IMR-90 (cell line): ENCODE measurements at regions not wholly inside any gene's neighbourhood (a gene's known extent, or its start where the extent isn't known, plus 50 kb on each side); places are given as distances from the start of the nearest gene placed in this dataset.

Experiments
- ATAC-seq: fragments of 200-7000 bp; cut with Tn5 transposase; 2 replicates; pipeline ENCODE4 v1.9.1; 2020; ENCODE audit warnings: low read depth, mild to moderate bottlenecking, moderate library complexity
- BruUV-seq: library from RNA; stranded (reverse); fragments of 400-500 nt; replicated peaks from 2 replicates; lab custom pipeline; 2021; lab: Mats Ljungman, UMichigan
- CTCF ChIA-PET: fragments of 300-600 bp; formaldehyde crosslinking; extraction: SDS; loops from one replicate; lab custom pipeline; 2021; ENCODE audit warnings: antibody characterized with exemption; lab: Yijun Ruan, JAX
- POLR2A ChIA-PET: fragments of 300-600 bp; sonication (Branson Sonifier 250); formaldehyde crosslinking; loops from one replicate; lab custom pipeline; 2022; ENCODE audit warnings: antibody characterized with exemption; ENCODE audit not compliant: unreplicated experiment; lab: Charles Lee
- DNase-seq: peaks from one replicate; pipeline ENCODE4 v3.0.0; 2013
- H2AFZ ChIP-seq: replicated peaks from 2 replicates; pipeline ENCODE3; 2013; ENCODE audit warnings: low read length, mild to moderate bottlenecking; ENCODE audit not compliant: poor library complexity
- H2AK5ac ChIP-seq: 2 replicates; pipeline ENCODE4 v1.6.1; 2013; ENCODE audit warnings: low read depth, low read length, inconsistent platforms
- H2AK9ac ChIP-seq: replicated peaks from 2 replicates; pipeline ENCODE3; 2013; ENCODE audit warnings: mild to moderate bottlenecking, low read depth, low read length, moderate library complexity; ENCODE audit not compliant: poor library complexity
- H2BK120ac ChIP-seq: 2 replicates; pipeline ENCODE4 v1.6.1; 2013; ENCODE audit warnings: low read depth, low read length, inconsistent platforms
- H2BK15ac ChIP-seq: 3 replicates; pipeline ENCODE4 v1.6.1; 2013; ENCODE audit warnings: low read depth, low read length, inconsistent platforms
- H2BK20ac ChIP-seq: 2 replicates; pipeline ENCODE4 v1.6.1; 2013; ENCODE audit warnings: low read depth, mild to moderate bottlenecking, inconsistent platforms, low read length, moderate library complexity
- H2BK5ac ChIP-seq: 2 replicates; pipeline ENCODE4 v1.6.1; 2013; ENCODE audit warnings: mild to moderate bottlenecking, low read depth, low read length, inconsistent platforms; ENCODE audit not compliant: poor library complexity, severe bottlenecking
- H3K14ac ChIP-seq: replicated peaks from 2 replicates; pipeline ENCODE4 v1.6.1; 2013; ENCODE audit warnings: low read depth, low read length, inconsistent platforms
- H3K18ac ChIP-seq: 2 replicates; pipeline ENCODE4 v1.6.1; 2013; ENCODE audit warnings: low read depth, low read length, control low read depth
- H3K23ac ChIP-seq: 2 replicates; pipeline ENCODE4 v1.6.1; 2013; ENCODE audit warnings: low read depth, low read length, inconsistent platforms
- H3K27ac ChIP-seq: 2 replicates; pipeline ENCODE4 v1.5.1; 2013; ENCODE audit warnings: mild to moderate bottlenecking, control low read depth, low read length; ENCODE audit not compliant: insufficient read depth
- H3K27me3 ChIP-seq: 2 replicates; pipeline ENCODE4 v1.6.1; 2013; ENCODE audit warnings: low read length; ENCODE audit not compliant: control insufficient read depth, insufficient read depth
- H3K36me3 ChIP-seq: 2 replicates; pipeline ENCODE4 v1.6.1; 2013; ENCODE audit warnings: low read length, mixed read lengths; ENCODE audit not compliant: control insufficient read depth, insufficient read depth
- H3K4ac ChIP-seq: 2 replicates; pipeline ENCODE4 v1.6.1; 2013; ENCODE audit warnings: low read depth, low read length, inconsistent platforms
- H3K4me1 ChIP-seq: 2 replicates; pipeline ENCODE4 v1.6.1; 2013; ENCODE audit warnings: low read length, mixed read lengths; ENCODE audit not compliant: control insufficient read depth, insufficient read depth
- H3K4me2 ChIP-seq: 2 replicates; pipeline ENCODE4 v1.6.1; 2013; ENCODE audit warnings: low read depth, mild to moderate bottlenecking, control low read depth, low read length, moderate library complexity
- H3K4me3 ChIP-seq: 2 replicates; pipeline ENCODE4 v1.5.1; 2013; ENCODE audit warnings: low read depth, mild to moderate bottlenecking, control low read depth, low read length, moderate library complexity; ENCODE audit not compliant: insufficient read depth
- H3K56ac ChIP-seq: 2 replicates; pipeline ENCODE4 v1.6.1; 2013; ENCODE audit warnings: low read length, inconsistent platforms; ENCODE audit not compliant: insufficient read depth; ENCODE audit errors: extremely low read depth
- H3K79me1 ChIP-seq, 2 experiments: 2 replicates each; pipeline ENCODE4 v1.6.1; 2013; ENCODE audit warnings: low read length in 2 of 2, inconsistent platforms in 1 of 2, low read depth in 1 of 2
- H3K9ac ChIP-seq: 2 replicates; pipeline ENCODE4 v1.6.1; 2013; ENCODE audit warnings: low read depth, low read length, control low read depth
- H3K9me1 ChIP-seq: 2 replicates; pipeline ENCODE4 v1.6.1; 2013; ENCODE audit warnings: low read length, inconsistent platforms; ENCODE audit not compliant: insufficient read depth
- H3K9me3 ChIP-seq: 2 replicates; pipeline ENCODE4 v1.6.1; 2013; ENCODE audit warnings: low read length; ENCODE audit not compliant: control insufficient read depth, insufficient read depth
- H4K20me1 ChIP-seq: 2 replicates; pipeline ENCODE4 v1.6.1; 2013; ENCODE audit warnings: low read length, inconsistent platforms; ENCODE audit not compliant: insufficient read depth
- H4K5ac ChIP-seq: 2 replicates; pipeline ENCODE4 v1.6.1; 2013; ENCODE audit warnings: mild to moderate bottlenecking, low read depth, low read length, control low read depth
- H4K8ac ChIP-seq, 2 experiments: 2 replicates each; pipeline ENCODE4 v1.6.1; 2013; ENCODE audit warnings: low read depth in 2 of 2, low read length in 2 of 2, control low read depth in 1 of 2, inconsistent platforms in 1 of 2
- H4K91ac ChIP-seq: 2 replicates; pipeline ENCODE4 v1.6.1; 2013; ENCODE audit warnings: low read depth, low read length, inconsistent platforms; ENCODE audit not compliant: insufficient read depth
- BHLHE40 ChIP-seq: fragments of 150-350 bp; IDR thresholded peaks from 2 replicates; pipeline ENCODE4 v1.6.1; 2016; ENCODE audit warnings: mild to moderate bottlenecking, low read depth, low read length
- CEBPB ChIP-seq: IDR thresholded peaks from 2 replicates; pipeline ENCODE4 v1.6.1; 2012; ENCODE audit warnings: low read depth, low read length, improper control_type of control experiment
- CHD1 ChIP-seq: IDR thresholded peaks from 2 replicates; pipeline ENCODE4 v1.6.1; 2012; ENCODE audit warnings: low read depth, low read length, improper control_type of control experiment
- MAFK ChIP-seq: IDR thresholded peaks from 2 replicates; pipeline ENCODE4 v1.6.1; 2012; ENCODE audit warnings: low read depth, low read length, improper control_type of control experiment
- MAZ ChIP-seq: IDR thresholded peaks from 2 replicates; pipeline ENCODE4 v1.6.1; 2012; ENCODE audit warnings: low read depth, mild to moderate bottlenecking, low read length, improper control_type of control experiment, moderate library complexity, borderline replicate concordance
- NFE2L2 ChIP-seq: fragments of 150-350 bp; IDR thresholded peaks from 2 replicates; pipeline ENCODE4 v1.6.1; 2016; ENCODE audit warnings: low read depth, mild to moderate bottlenecking, low read length
- POLR2A ChIP-seq: IDR thresholded peaks from 2 replicates; pipeline ENCODE4 v1.6.1; 2012; ENCODE audit warnings: mild to moderate bottlenecking, low read depth, low read length
- RAD21 ChIP-seq: IDR thresholded peaks from 2 replicates; pipeline ENCODE4 v1.6.1; 2012; ENCODE audit warnings: low read length, improper control_type of control experiment
- RCOR1 ChIP-seq: IDR thresholded peaks from 2 replicates; pipeline ENCODE4 v1.6.1; 2012; ENCODE audit warnings: mild to moderate bottlenecking, low read length, improper control_type of control experiment; ENCODE audit not compliant: insufficient replicate concordance
- SMC3 ChIP-seq: fragments of 150-350 bp; IDR thresholded peaks from 2 replicates; pipeline ENCODE4 v1.6.1; 2016; ENCODE audit warnings: low read depth, mild to moderate bottlenecking, antibody characterized with exemption, low read length, moderate library complexity
- WGBS, 2 experiments: methylation state at CpG; one replicate each; pipeline versions ENCODE4 v1.1.5 to v1.1.7; 2013; ENCODE audit warnings: missing lambda C conversion rate in 2 of 2; ENCODE audit not compliant: insufficient read length in 1 of 2; ENCODE audit errors: extremely low coverage in 2 of 2; 5-methylcytosine and 5-hydroxymethylcytosine counted together
- dilution Hi-C: fragments of 300-500 bp; cut with HindIII; formaldehyde crosslinking; loops from one replicate; pipeline ENCODE4 v1.14.3; 2018; ENCODE audit warnings: low sequenced_read_pairs; ENCODE audit not compliant: unreplicated experiment
- in situ Hi-C: fragments of 300-500 bp; cut with MboI; formaldehyde crosslinking; loops from 3 replicates; pipeline ENCODE4 v1.14.3; 2019; ENCODE audit warnings: low sequenced_read_pairs, inconsistent platforms, mixed read lengths
- intact Hi-C: fragments of 100-400 bp; cut with micrococcal nuclease; formaldehyde crosslinking; loops from 2 replicates; pipeline ENCODE4 v1.10.0; 2022
- TF ChIP-seq, protein P1 (sequence below): fragments of 150-350 bp; IDR thresholded peaks from 2 replicates; pipeline ENCODE4 v1.6.1; 2017; ENCODE audit warnings: mild to moderate bottlenecking, antibody characterized with exemption, low read length, low read depth
- TF ChIP-seq, protein P2 (sequence below): fragments of 150-350 bp; IDR thresholded peaks from 2 replicates; pipeline ENCODE4 v1.6.1; 2016; ENCODE audit warnings: low read depth, mild to moderate bottlenecking, low read length, moderate library complexity, borderline replicate concordance
- TF ChIP-seq, protein P3 (sequence below): conservative IDR thresholded peaks from 2 replicates; pipeline ENCODE4 v1.5.1; 2012; ENCODE audit warnings: mild to moderate bottlenecking, low read depth, low read length, improper control_type of control experiment

DNA sequence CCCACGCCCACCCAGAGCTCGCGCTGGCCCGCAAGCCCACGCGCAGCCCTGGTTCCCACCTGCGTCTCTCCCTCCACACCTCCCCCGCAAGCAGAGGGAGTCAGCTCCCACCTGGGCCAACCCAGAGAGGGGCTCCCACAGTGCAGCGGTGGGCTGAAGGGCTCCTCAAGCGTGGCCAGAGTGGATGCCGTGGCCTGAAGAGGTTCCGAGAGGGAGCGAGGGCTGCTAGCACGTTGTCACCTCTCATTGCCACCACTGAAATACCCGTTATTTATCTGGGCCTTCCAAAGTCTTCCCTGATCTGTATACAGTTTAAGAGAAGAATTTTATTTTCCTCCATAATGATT, 88.3 kb upstream of the MYLIP start:
- Histone ChIP-seq H3K23ac (no peak overlapping the region), H2BK120ac (no peak overlapping the region), H2BK20ac (no peak overlapping the region), H2AK9ac (no peak overlapping the region), H3K27me3 (no peaks in the 10 kb centered on the region), H3K4ac (no peak overlapping the region), H3K4me3 (no peak overlapping the region), H3K14ac (no peak overlapping the region), H3K18ac (no peak overlapping the region), H2AFZ (no peak overlapping the region), H4K20me1 (no peaks in the 10 kb centered on the region), H4K91ac (no peak overlapping the region), H3K36me3 (no peaks in the 10 kb centered on the region), H3K9me3 (no peaks in the 10 kb centered on the region), H2BK5ac (no peak overlapping the region), H3K9ac (no peak overlapping the region), H3K56ac (no peak overlapping the region), H4K5ac (no peak overlapping the region), H3K4me1 (no peaks in the 10 kb centered on the region), H2BK15ac (no peak overlapping the region), H3K9me1 (no peaks in the 10 kb centered on the region), H2AK5ac (no peak overlapping the region), H3K79me1 (no peaks in the 10 kb centered on the region), H3K27ac (no peak overlapping the region), H4K8ac (no peak overlapping the region), H3K4me2 (no peak overlapping the region)
- dilution Hi-C loops (no loop called here), intact Hi-C loops (no loop called here), in situ Hi-C loops (no loop called here)
- POLR2A ChIA-PET = no interaction called here
- TF ChIP-seq POLR2A (no peak), RCOR1 (no peak), NFE2L2 (no peak), BHLHE40 (no peak), MAZ (no peak), MAFK (no peak), RAD21 (no peak), CEBPB (no peak), CHD1 (no peak), SMC3 (no peak)
- TF ChIP-seq, protein P1, sequence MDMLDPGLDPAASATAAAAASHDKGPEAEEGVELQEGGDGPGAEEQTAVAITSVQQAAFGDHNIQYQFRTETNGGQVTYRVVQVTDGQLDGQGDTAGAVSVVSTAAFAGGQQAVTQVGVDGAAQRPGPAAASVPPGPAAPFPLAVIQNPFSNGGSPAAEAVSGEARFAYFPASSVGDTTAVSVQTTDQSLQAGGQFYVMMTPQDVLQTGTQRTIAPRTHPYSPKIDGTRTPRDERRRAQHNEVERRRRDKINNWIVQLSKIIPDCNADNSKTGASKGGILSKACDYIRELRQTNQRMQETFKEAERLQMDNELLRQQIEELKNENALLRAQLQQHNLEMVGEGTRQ = no peak
- TF ChIP-seq, protein P2, sequence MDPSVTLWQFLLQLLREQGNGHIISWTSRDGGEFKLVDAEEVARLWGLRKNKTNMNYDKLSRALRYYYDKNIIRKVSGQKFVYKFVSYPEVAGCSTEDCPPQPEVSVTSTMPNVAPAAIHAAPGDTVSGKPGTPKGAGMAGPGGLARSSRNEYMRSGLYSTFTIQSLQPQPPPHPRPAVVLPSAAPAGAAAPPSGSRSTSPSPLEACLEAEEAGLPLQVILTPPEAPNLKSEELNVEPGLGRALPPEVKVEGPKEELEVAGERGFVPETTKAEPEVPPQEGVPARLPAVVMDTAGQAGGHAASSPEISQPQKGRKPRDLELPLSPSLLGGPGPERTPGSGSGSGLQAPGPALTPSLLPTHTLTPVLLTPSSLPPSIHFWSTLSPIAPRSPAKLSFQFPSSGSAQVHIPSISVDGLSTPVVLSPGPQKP = no peak
- TF ChIP-seq, protein P3, sequence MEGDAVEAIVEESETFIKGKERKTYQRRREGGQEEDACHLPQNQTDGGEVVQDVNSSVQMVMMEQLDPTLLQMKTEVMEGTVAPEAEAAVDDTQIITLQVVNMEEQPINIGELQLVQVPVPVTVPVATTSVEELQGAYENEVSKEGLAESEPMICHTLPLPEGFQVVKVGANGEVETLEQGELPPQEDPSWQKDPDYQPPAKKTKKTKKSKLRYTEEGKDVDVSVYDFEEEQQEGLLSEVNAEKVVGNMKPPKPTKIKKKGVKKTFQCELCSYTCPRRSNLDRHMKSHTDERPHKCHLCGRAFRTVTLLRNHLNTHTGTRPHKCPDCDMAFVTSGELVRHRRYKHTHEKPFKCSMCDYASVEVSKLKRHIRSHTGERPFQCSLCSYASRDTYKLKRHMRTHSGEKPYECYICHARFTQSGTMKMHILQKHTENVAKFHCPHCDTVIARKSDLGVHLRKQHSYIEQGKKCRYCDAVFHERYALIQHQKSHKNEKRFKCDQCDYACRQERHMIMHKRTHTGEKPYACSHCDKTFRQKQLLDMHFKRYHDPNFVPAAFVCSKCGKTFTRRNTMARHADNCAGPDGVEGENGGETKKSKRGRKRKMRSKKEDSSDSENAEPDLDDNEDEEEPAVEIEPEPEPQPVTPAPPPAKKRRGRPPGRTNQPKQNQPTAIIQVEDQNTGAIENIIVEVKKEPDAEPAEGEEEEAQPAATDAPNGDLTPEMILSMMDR = no peak
- BruUV-seq = no TSS peak
- WGBS, 2 experiments = 83% methylated on average over 2 of the region's 15 CpGs; no CpG with 5 or more reads in 1 of the 2 experiments
- CTCF ChIA-PET = no interaction called here
- DNase-seq (no peak), ATAC-seq (no peak)
